ENCODE measurements at regions not wholly inside any gene's neighbourhood (a gene's known extent, or its start where the extent isn't known, plus 50 kb on each side); places are given as distances from the start of the nearest gene placed in this dataset.

DNA sequence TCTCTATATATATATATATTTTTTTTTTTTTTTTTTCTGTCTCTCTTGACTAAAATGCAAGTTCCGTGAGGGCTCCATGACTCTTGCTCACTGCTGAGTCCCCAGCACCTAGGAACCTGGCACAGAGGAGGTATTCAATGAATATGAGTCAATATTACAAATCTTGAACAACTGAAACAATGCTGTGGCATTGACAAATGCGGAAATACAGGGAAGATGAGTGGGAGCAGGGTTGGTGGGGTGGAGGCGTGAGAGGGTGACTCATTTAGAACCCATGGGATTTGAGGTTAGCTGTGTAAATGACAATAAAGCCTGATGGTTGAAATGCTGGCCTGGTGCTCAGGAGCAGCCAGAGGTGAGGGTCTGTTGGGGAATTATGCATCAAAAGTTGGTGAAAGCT is 121.7 kb upstream of the FUT8 start:
- TF ChIP-seq, protein P1, sequence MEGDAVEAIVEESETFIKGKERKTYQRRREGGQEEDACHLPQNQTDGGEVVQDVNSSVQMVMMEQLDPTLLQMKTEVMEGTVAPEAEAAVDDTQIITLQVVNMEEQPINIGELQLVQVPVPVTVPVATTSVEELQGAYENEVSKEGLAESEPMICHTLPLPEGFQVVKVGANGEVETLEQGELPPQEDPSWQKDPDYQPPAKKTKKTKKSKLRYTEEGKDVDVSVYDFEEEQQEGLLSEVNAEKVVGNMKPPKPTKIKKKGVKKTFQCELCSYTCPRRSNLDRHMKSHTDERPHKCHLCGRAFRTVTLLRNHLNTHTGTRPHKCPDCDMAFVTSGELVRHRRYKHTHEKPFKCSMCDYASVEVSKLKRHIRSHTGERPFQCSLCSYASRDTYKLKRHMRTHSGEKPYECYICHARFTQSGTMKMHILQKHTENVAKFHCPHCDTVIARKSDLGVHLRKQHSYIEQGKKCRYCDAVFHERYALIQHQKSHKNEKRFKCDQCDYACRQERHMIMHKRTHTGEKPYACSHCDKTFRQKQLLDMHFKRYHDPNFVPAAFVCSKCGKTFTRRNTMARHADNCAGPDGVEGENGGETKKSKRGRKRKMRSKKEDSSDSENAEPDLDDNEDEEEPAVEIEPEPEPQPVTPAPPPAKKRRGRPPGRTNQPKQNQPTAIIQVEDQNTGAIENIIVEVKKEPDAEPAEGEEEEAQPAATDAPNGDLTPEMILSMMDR (IDR thresholded peaks at IDR 0.05) = no peak
- TF ChIP-seq POLR2A (IDR thresholded peaks at IDR 0.05) = no peak
